NB4 (cell line): ENCODE measurements at regions not wholly inside any gene's neighbourhood (a gene's known extent, or its start where the extent isn't known, plus 50 kb on each side); places are given as distances from the start of the nearest gene placed in this dataset.

Source experiments
- DNase-seq: peaks from one replicate; pipeline ENCODE4 v3.0.0; 2010; ENCODE audit warnings: low read depth
- H3K4me3 ChIP-seq: one replicate; pipeline ENCODE4 v1.5.1; 2011; ENCODE audit warnings: mild to moderate bottlenecking, low read depth, low read length, moderate library complexity
- CTCF ChIP-seq: IDR thresholded peaks from one replicate; pipeline ENCODE4 v1.5.1; 2012; ENCODE audit warnings: low read depth, low read length
- MAX ChIP-seq: IDR thresholded peaks from 2 replicates; pipeline ENCODE4 v1.6.1; 2011; ENCODE audit warnings: low read depth, low read length
- MYC ChIP-seq: IDR thresholded peaks from 2 replicates; pipeline ENCODE4 v1.6.1; 2011; ENCODE audit warnings: low read depth, low read length
- POLR2A ChIP-seq: IDR thresholded peaks from 2 replicates; pipeline ENCODE4 v1.6.1; 2011; ENCODE audit warnings: mild to moderate bottlenecking; ENCODE audit not compliant: insufficient read length; ENCODE audit errors: extremely low read depth

- TF ChIP-seq MAX (no peak), MYC (no peak), POLR2A (no peak), CTCF (no peak)
- no peak overlapping the region for H3K4me3 ChIP-seq
- no peak for DNase-seq
Observed at GRCh38 chr4:181674315-181674875, 568.8 kb upstream of the TENM3 start.

- DNase-seq, result no peak
- TF ChIP-seq MAX (no peak), POLR2A (no peak)
- H3K4me3 ChIP-seq, result no peak overlapping the region
Observed at GRCh38 chr4:181676546-181676945, 566.7 kb upstream of the TENM3 start.

GRCh38 chr4:181677201-181677600 lies 566.0 kb upstream of the TENM3 start:
- no peak for DNase-seq
- no peak overlapping the region for H3K4me3 ChIP-seq
- TF ChIP-seq CTCF (no peak), MAX (no peak), MYC (no peak), POLR2A (no peak)

- no peak for DNase-seq
- no peak for TF ChIP-seq CTCF
- TF ChIP-seq MYC, result no peak
- no peak for TF ChIP-seq POLR2A
- H3K4me3 ChIP-seq, result no peak overlapping the region
Observed at GRCh38 chr4:181677621-181678020, 565.6 kb upstream of the TENM3 start.

- no peak for TF ChIP-seq CTCF
- no peak for TF ChIP-seq MYC
- TF ChIP-seq MAX, result no peak
- TF ChIP-seq POLR2A, result no peak
- no peak overlapping the region for H3K4me3 ChIP-seq
- DNase-seq, result no peak
Observed at GRCh38 chr4:181679754-181680153, 563.4 kb upstream of the TENM3 start.

GRCh38 chr4:181682367-181683047 lies 560.7 kb upstream of the TENM3 start:
- no peak overlapping the region for H3K4me3 ChIP-seq
- DNase-seq, result no peak
- TF ChIP-seq POLR2A (no peak), MYC (no peak), MAX (no peak), CTCF (no peak)
